ENCODE measurements at regions not wholly inside any gene's neighbourhood (a gene's known extent, or its start where the extent isn't known, plus 50 kb on each side); places are given as distances from the start of the nearest gene placed in this dataset.

- DNase-seq = no peak
These were observed 330.6 kb downstream of the DEPDC1B start for GRCh38 chr5:60369391-60369790.

- DNase-seq = no peak
These were observed 331.9 kb downstream of the DEPDC1B start for GRCh38 chr5:60368100-60368499.

GRCh38 chr5:60366489-60366888, 333.5 kb downstream of the DEPDC1B start:
- DNase-seq = peak; percentile 73

GRCh38 chr5:60365001-60365400, 335.0 kb downstream of the DEPDC1B start:
- DNase-seq = no peak

- no peak for DNase-seq
These were observed 337.8 kb downstream of the DEPDC1B start for GRCh38 chr5:60362158-60362557.

- DNase-seq = no peak
These were observed 339.6 kb downstream of the DEPDC1B start for GRCh38 chr5:60360355-60360754.

- no peak for DNase-seq
These were observed 342.7 kb downstream of the DEPDC1B start for GRCh38 chr5:60357302-60357701.

GRCh38 chr5:60356745-60357144, 343.2 kb downstream of the DEPDC1B start:
- DNase-seq = peak; percentile 87

- no peak for DNase-seq
These were observed 344.8 kb downstream of the DEPDC1B start for GRCh38 chr5:60355181-60355580.

GRCh38 chr5:60354311-60354710, 345.7 kb downstream of the DEPDC1B start:
- peak; percentile 91 for DNase-seq

- DNase-seq = no peak
These were observed 346.9 kb downstream of the DEPDC1B start for GRCh38 chr5:60352992-60353599.

GRCh38 chr5:60350794-60351193, 349.2 kb downstream of the DEPDC1B start:
- no peak for DNase-seq

GRCh38 chr5:60349891-60350415, 350.0 kb downstream of the DEPDC1B start:
- no peak for DNase-seq

GRCh38 chr5:60346393-60346792, 353.6 kb downstream of the DEPDC1B start:
- DNase-seq = no peak

GRCh38 chr5:60343102-60343501, 356.9 kb downstream of the DEPDC1B start:
- DNase-seq = no peak

- DNase-seq = peak; percentile 90
These were observed 358.9 kb downstream of the DEPDC1B start for GRCh38 chr5:60340965-60341471.

- no peak for DNase-seq
These were observed 359.6 kb downstream of the DEPDC1B start for GRCh38 chr5:60340326-60340725.

- DNase-seq = peak; percentile 98
These were observed 360.2 kb downstream of the DEPDC1B start for GRCh38 chr5:60339691-60340201.

- no peak for DNase-seq
These were observed 361.1 kb downstream of the DEPDC1B start for GRCh38 chr5:60338846-60339245.

- no peak for DNase-seq
These were observed 363.5 kb downstream of the DEPDC1B start for GRCh38 chr5:60336491-60336890.

GRCh38 chr5:60335913-60336312, 364.1 kb downstream of the DEPDC1B start:
- DNase-seq = no peak

GRCh38 chr5:60334281-60334713, 365.7 kb downstream of the DEPDC1B start:
- DNase-seq = peak; percentile 32

- DNase-seq = no peak
These were observed 366.9 kb downstream of the DEPDC1B start for GRCh38 chr5:60333005-60333571.

Data from NCI-H446 treated with DMSO at 0.1 percent for 48 hours (cell line).